Mesendoderm (in vitro differentiated cells): ENCODE measurements at regions not wholly inside any gene's neighbourhood (a gene's known extent, or its start where the extent isn't known, plus 50 kb on each side); places are given as distances from the start of the nearest gene placed in this dataset. TPM values are rescaled to one million over a fixed set of nuclear protein-coding genes. Genes with fewer than 3 reads are reported as not detected.

ENCODE experiments used
- DNase-seq: peaks from one replicate; pipeline ENCODE4 v3.0.0; 2013
- H2AK5ac ChIP-seq: 2 replicates; pipeline ENCODE4 v1.6.1; 2013; ENCODE audit warnings: low read length, inconsistent platforms
- H2BK120ac ChIP-seq: 2 replicates; pipeline ENCODE4 v1.6.1; 2013; ENCODE audit warnings: low read depth, mild to moderate bottlenecking, low read length, moderate library complexity, mixed read lengths
- H2BK15ac ChIP-seq: replicated peaks from 2 replicates; pipeline ENCODE4 v1.6.1; 2013; ENCODE audit warnings: low read depth, mild to moderate bottlenecking, moderate library complexity
- H2BK5ac ChIP-seq: 2 replicates; pipeline ENCODE4 v1.6.1; 2013; ENCODE audit warnings: low read length, inconsistent platforms
- H3K18ac ChIP-seq: 2 replicates; pipeline ENCODE4 v1.6.1; 2013; ENCODE audit warnings: mild to moderate bottlenecking, low read length, mixed read lengths
- H3K23ac ChIP-seq: one replicate; pipeline ENCODE4 v1.6.1; 2013; ENCODE audit warnings: low read length
- H3K27ac ChIP-seq: 2 replicates; pipeline ENCODE4 v1.5.1; 2013; ENCODE audit warnings: low read depth, mild to moderate bottlenecking, inconsistent platforms, low read length, moderate library complexity
- H3K27me3 ChIP-seq: 2 replicates; pipeline ENCODE4 v1.6.1; 2013; ENCODE audit warnings: low read length, control low read depth, mild to moderate bottlenecking, inconsistent platforms; ENCODE audit not compliant: insufficient read depth, poor library complexity
- H3K36me3 ChIP-seq: 2 replicates; pipeline ENCODE4 v1.6.1; 2013; ENCODE audit warnings: low read length, inconsistent platforms; ENCODE audit not compliant: control insufficient read depth, insufficient read depth
- H3K4ac ChIP-seq: one replicate; pipeline ENCODE4 v1.6.1; 2013; ENCODE audit warnings: low read depth, mild to moderate bottlenecking, low read length, moderate library complexity
- H3K4me1 ChIP-seq: 2 replicates; pipeline ENCODE4 v1.6.1; 2013; ENCODE audit warnings: low read depth, low read length, inconsistent platforms; ENCODE audit not compliant: control insufficient read depth
- H3K4me2 ChIP-seq: 2 replicates; pipeline ENCODE4 v1.6.1; 2013; ENCODE audit warnings: low read length
- H3K4me3 ChIP-seq: 2 replicates; pipeline ENCODE4 v1.5.1; 2013; ENCODE audit warnings: mild to moderate bottlenecking, low read length
- H3K56ac ChIP-seq: one replicate; pipeline ENCODE4 v1.6.1; 2013; ENCODE audit warnings: low read length
- H3K79me1 ChIP-seq: 2 replicates; pipeline ENCODE4 v1.6.1; 2013; ENCODE audit warnings: low read length, inconsistent platforms
- H3K79me2 ChIP-seq: 2 replicates; pipeline ENCODE4 v1.6.1; 2013; ENCODE audit warnings: mild to moderate bottlenecking, low read length; ENCODE audit not compliant: control insufficient read depth, insufficient read depth
- H3K9ac ChIP-seq: 2 replicates; pipeline ENCODE4 v1.6.1; 2013; ENCODE audit warnings: low read length, inconsistent platforms
- H4K5ac ChIP-seq: one replicate; pipeline ENCODE4 v1.6.1; 2013; ENCODE audit warnings: low read length
- H4K8ac ChIP-seq: one replicate; pipeline ENCODE4 v1.6.1; 2013; ENCODE audit warnings: low read depth, mild to moderate bottlenecking, control low read depth, low read length, moderate library complexity
- WGBS: extraction: QIAGEN DNeasy Blood & Tissue Kit; methylation state at CpG from one replicate; pipeline ENCODE4 v1.1.7; 2013; ENCODE audit warnings: low lambda C conversion rate, missing lambda C conversion rate; ENCODE audit not compliant: insufficient coverage; ENCODE audit errors: extremely low coverage; 5-methylcytosine and 5-hydroxymethylcytosine counted together
- small RNA-seq: library from polyadenylated mRNA; stranded (forward); fragments of <200 nt; extraction: miRNeasy Mini kit (QIAGEN cat#:217004); gene quantifications from one replicate; pipeline ENCODE3, GENCODE V24; 2013; ENCODE audit not compliant: insufficient read depth

- Histone ChIP-seq H4K8ac (no peak overlapping the region), H3K56ac (no peak overlapping the region), H3K4ac (no peak overlapping the region), H4K5ac (no peak overlapping the region), H3K4me1 (no peaks in the 10 kb centered on the region), H3K27me3 (no peaks in the 10 kb centered on the region), H3K36me3 (no peaks in the 10 kb centered on the region), H2BK15ac (no peak overlapping the region), H3K79me1 (no peaks in the 10 kb centered on the region), H3K4me2 (no peak overlapping the region), H3K27ac (no peak overlapping the region), H3K9ac (no peak overlapping the region), H3K23ac (no peak overlapping the region), H3K79me2 (no peaks in the 10 kb centered on the region), H2BK5ac (no peak overlapping the region), H3K18ac (no peak overlapping the region), H3K4me3 (no peak overlapping the region), H2AK5ac (no peak overlapping the region), H2BK120ac (no peak overlapping the region)
- DNase-seq: no peak
- WGBS: no CpG with 5 or more reads among the region's 3 CpGs
Observed at GRCh38 chr2:192245329-192245728, 50.6 kb upstream of the TMEFF2 start.

Small RNA genes in the stretch of these regions (small RNA-seq; reads per million reads assigned to genes)
- gene AC068135.1 (not detected), gene AC074290.1 (not detected), gene RF00017 (not detected), gene RF00273 (not detected), gene RNU6-169P (not detected)
